RPMI8226 (cell line): ENCODE measurements at regions not wholly inside any gene's neighbourhood (a gene's known extent, or its start where the extent isn't known, plus 50 kb on each side); places are given as distances from the start of the nearest gene placed in this dataset.

Experiments used
- DNase-seq: peaks from one replicate; pipeline ENCODE4 v3.0.0-alpha.2; 2015

DNA sequence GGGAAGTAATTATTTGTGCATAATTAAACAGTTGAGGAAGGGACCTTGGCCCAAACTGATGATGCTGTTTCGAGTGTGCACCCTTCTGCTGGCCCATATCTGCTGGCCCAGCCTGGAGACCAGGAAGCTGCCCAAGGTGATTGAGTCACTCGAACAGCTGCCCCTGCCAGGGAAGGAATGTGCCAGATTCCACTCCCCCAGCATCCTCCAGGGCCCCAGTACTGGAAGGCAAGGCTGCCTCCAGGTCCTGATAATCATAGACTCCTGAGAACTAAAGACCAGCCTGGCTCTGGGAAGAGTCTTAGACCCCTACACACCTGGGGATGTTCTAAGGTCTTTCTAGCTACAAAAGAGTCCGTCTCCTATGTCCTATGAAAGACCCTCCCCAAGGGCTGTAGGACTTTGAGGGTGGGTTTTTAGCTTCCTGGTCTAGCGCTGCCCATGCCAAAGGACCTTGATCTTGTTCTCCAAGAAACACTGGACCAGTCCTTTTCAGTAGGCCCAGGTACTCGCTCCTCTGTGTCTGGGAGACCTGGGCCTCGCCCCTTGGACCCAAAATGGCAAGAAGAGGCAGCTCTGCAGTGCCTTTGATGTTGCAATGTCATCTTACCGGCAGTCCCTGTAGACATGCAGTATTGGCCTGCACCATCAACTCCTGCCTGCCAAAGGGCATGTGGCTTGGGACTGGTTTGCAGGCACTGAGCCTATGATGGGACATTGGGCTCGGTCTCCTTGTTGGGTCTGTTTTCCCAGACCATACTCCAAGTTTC is 103.2 kb upstream of the GPR26 start:
- no peak for DNase-seq

- no peak for DNase-seq
Measured at GRCh38 chr10:123563581-123563855, 102.6 kb upstream of the GPR26 start.

DNA sequence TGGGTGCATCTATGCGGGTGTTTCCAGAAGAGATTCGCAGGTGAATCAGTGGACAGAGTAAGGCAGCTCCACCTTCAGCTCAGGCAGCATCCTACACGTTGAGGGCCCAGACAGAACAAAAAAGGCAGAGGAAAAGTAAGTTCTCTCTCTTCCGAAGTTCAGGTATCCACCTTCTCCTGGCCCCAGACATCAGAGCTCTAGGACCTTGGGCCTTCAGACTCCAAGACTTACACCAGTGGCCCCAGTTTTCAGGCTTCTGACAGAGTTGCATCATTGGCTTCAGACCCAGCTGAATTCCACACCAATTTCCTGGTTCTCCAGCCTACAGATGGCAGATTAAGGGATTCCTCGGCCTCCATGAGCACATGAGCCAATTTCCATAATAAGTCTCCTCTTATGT is 102.2 kb upstream of the GPR26 start:
- DNase-seq: no peak

- DNase-seq: no peak
Measured at GRCh38 chr10:123564631-123565030, 101.5 kb upstream of the GPR26 start.

- no peak for DNase-seq
Measured at GRCh38 chr10:123565691-123566660, 100.2 kb upstream of the GPR26 start.

DNA sequence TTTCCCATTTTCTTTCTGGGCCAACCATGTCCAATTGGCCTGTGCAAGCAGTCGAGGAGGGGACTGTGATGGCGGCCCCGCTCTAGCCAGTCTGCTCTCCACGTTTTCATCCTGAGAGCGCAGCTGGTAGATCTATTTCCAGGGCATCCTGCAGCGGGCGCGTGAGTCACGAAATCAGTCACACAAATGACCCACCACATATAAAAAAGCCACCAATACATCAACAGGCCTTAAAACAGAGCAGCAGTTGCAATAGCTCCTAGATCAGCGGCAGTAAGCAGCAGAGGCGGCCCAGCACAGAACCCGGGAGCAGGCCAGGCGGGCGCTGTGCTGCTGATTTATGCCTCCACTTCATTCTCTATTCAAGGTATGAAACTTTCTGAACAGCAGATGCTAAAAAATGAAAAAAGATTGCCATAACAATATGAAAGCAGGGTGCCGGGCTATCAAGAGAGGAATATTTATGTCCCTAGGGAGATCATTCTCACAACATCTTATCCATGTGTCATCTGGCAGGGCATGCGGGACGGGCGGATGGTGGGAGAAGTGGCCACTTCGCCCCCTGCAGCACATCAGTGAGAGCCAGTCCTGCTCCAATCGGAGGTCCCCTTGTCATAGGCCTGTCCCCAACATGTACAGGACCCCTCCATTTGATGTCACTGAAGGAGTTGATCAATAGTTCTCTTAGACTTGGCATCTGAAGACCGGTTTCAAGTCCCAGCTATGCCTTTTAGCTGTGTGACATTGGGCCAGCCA is 98.0 kb upstream of the GPR26 start:
- no peak for DNase-seq

DNA sequence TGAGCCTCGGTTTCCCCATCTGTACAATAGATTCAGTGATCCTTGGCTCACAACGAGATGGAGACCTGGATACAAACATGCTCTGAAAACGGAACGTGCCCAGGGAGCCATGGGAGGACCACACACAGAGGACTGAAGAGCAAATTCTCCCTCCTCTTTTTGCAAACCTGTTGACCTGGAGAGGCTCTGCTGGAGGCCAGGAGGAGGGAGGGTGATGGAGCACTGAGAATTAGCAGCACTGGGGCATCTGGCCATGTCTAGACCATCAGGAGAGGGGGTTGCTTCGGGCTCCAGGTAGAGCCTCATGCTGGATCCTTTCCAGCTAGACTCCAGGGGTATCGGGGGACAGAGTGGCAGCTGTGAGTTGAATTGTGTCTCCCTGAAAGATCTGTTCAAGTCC is 97.4 kb upstream of the GPR26 start:
- DNase-seq: no peak

- DNase-seq: no peak
Measured at GRCh38 chr10:123569436-123570035, 96.6 kb upstream of the GPR26 start.

GRCh38 chr10:123570051-123570897 is 95.9 kb upstream of the GPR26 start:
- no peak for DNase-seq

GRCh38 chr10:123570898-123571515 is 95.1 kb upstream of the GPR26 start:
- no peak for DNase-seq

GRCh38 chr10:123571978-123572377 is 94.2 kb upstream of the GPR26 start:
- no peak for DNase-seq

- peak; percentile 47 for DNase-seq
Measured at GRCh38 chr10:123573236-123574108, 92.7 kb upstream of the GPR26 start.

GRCh38 chr10:123574109-123574698 is 92.0 kb upstream of the GPR26 start:
- no peak for DNase-seq

- DNase-seq: no peak
Measured at GRCh38 chr10:123575105-123575504, 91.0 kb upstream of the GPR26 start.

DNA sequence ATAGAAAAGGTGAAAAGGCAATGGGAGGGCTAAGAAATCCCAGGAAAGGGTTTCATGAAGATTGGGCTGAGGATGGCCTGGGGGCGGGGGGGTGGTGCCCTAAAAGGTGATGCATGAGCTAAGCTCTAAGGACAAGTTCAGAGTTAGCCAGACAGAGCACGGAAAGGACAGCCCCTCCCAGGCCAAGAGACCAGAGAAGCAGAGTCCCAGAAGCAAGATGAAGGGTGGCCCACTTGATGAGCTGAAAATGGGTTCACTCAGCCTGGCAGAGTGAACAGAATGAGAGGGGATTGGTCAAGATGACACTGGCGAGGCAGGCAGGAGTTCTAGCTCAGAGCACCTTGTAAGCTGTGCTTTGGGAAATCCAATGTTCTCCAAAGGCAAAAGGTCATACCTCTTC is 89.4 kb upstream of the GPR26 start:
- no peak for DNase-seq

GRCh38 chr10:123577921-123578461 is 88.2 kb upstream of the GPR26 start:
- no peak for DNase-seq

GRCh38 chr10:123578721-123579120 is 87.4 kb upstream of the GPR26 start:
- DNase-seq: no peak

DNA sequence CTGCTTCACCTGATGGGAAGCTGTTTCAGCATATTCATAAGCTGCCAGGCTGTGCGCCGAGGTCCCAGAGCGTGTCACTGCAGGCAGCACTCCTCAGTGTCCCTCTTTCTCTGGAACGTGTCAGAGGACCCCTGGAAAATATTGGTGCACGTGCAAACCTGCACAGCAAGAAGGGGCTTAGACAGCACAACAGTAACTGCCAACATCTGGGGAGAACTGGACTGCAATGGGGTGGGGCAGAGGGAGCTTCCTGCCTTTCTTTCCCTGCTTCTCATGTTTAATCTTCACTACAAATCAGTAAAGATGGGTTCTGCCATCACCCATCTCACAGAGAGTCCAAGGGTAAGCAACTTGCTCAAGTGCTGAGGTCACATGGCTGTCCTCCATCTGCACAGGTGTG is 86.5 kb upstream of the GPR26 start:
- DNase-seq: no peak

DNA sequence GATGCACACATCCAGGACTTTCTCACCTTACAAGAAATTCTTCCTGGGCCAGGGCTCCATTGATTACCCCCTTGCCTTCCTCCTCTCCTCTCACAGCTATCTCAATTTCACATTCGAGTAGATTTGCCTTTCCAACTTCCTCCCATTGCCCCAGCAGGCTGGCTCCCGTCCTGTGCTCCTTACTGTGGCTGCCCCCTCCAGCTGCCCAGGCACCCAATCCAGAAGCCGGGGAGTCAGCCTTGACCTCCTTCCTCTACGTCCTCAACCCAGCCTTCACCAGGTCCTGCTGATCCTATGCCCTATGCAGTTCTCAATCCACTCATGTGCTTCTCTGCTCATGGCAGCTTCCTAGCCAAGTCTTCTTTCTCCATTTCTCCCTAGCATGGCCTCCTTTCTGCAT is 85.7 kb upstream of the GPR26 start:
- no peak for DNase-seq

GRCh38 chr10:123581656-123582055 is 84.5 kb upstream of the GPR26 start:
- no peak for DNase-seq
